ACC112 (cell line): ENCODE measurements at regions not wholly inside any gene's neighbourhood (a gene's known extent, or its start where the extent isn't known, plus 50 kb on each side); places are given as distances from the start of the nearest gene placed in this dataset.

Experiments used
- H2AFZ ChIP-seq: fragments of 200-600 bp; sonication (generic); one replicate; pipeline ENCODE4 v1.6.0; 2017; ENCODE audit warnings: antibody characterized with exemption, low read length; ENCODE audit not compliant: unreplicated experiment
- H3K27ac ChIP-seq: fragments of 200-600 bp; sonication (generic); 2 replicates; pipeline ENCODE4 v1.5.1; 2014; ENCODE audit warnings: low read depth, mild to moderate bottlenecking, antibody characterized with exemption, low read length, moderate library complexity
- H3K27me3 ChIP-seq: fragments of 200-600 bp; sonication (generic); 2 replicates; pipeline ENCODE4 v1.6.1; 2014; ENCODE audit warnings: mild to moderate bottlenecking, antibody characterized with exemption, low read length, moderate library complexity, mixed read lengths; ENCODE audit not compliant: insufficient read depth
- H3K36me3 ChIP-seq: fragments of 200-600 bp; sonication (generic); 2 replicates; pipeline ENCODE4 v1.6.1; 2016; ENCODE audit warnings: mild to moderate bottlenecking, antibody characterized with exemption, low read length, moderate library complexity, mixed read lengths; ENCODE audit not compliant: insufficient read depth
- H3K4me1 ChIP-seq: fragments of 200-600 bp; sonication (generic); one replicate; pipeline ENCODE4 v1.6.1; 2016; ENCODE audit warnings: low read length, mixed read lengths; ENCODE audit not compliant: insufficient read depth, unreplicated experiment, control insufficient read depth
- H3K4me3 ChIP-seq: fragments of 200-600 bp; sonication (generic); 2 replicates; pipeline ENCODE4 v1.5.1; 2014; ENCODE audit warnings: mild to moderate bottlenecking, low read depth, low read length
- H3K79me2 ChIP-seq: fragments of 200-600 bp; sonication (generic); one replicate; pipeline ENCODE4 v1.6.0; 2016; ENCODE audit warnings: low read length; ENCODE audit not compliant: control insufficient read depth, unreplicated experiment, insufficient read depth

- Histone ChIP-seq H3K27me3 (no peaks in the 10 kb centered on the region), H2AFZ (no peak overlapping the region), H3K4me3 (no peak overlapping the region), H3K79me2 (no peaks in the 10 kb centered on the region), H3K4me1 (peaks cover 7% of the 10 kb centered on the region), H3K36me3 (no peaks in the 10 kb centered on the region), H3K27ac (no peak overlapping the region)
Measured at GRCh38 chr9:88034964-88035363, 60.6 kb upstream of the CDK20 start.

GRCh38 chr9:88033359-88033702 is 59.0 kb upstream of the CDK20 start:
- Histone ChIP-seq H3K36me3 (no peaks in the 10 kb centered on the region), H3K4me3 (no peak overlapping the region), H3K27me3 (no peaks in the 10 kb centered on the region), H3K27ac (no peak overlapping the region), H3K79me2 (no peaks in the 10 kb centered on the region), H2AFZ (no peak overlapping the region), H3K4me1 (peaks cover 7% of the 10 kb centered on the region)

DNA sequence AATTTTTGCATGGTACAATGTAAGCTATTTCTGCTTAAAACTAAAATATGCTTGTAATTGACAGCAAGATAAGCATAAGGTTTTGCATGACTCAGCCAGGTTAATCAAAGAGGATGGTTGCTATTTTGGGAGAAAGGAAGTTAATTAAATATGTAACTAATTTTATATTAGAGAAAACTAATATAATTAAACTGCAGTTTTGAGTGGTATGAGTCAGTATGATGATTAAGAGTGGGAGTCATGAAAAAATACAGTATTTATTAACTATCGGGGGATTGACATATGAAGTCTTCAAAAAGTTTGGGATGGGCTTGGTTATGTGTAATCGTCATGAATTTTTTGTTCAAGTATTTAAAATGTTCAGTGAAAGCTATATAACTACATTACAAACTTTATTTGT is 54.0 kb upstream of the CDK20 start:
- H3K79me2 ChIP-seq = no peaks in the 10 kb centered on the region
- no peak overlapping the region for H3K27ac ChIP-seq
- H3K27me3 ChIP-seq = no peaks in the 10 kb centered on the region
- no peaks in the 10 kb centered on the region for H3K36me3 ChIP-seq
- no peak overlapping the region for H2AFZ ChIP-seq
- H3K4me1 ChIP-seq = peaks cover 7% of the 10 kb centered on the region
- H3K4me3 ChIP-seq = no peak overlapping the region

GRCh38 chr9:88026118-88026479 is 51.8 kb upstream of the CDK20 start:
- Histone ChIP-seq H3K4me1 (no peaks in the 10 kb centered on the region), H3K79me2 (no peaks in the 10 kb centered on the region), H3K27ac (no peak overlapping the region), H3K4me3 (no peak overlapping the region), H3K36me3 (no peaks in the 10 kb centered on the region), H3K27me3 (no peaks in the 10 kb centered on the region), H2AFZ (no peak overlapping the region)

GRCh38 chr9:88025411-88026117 is 51.2 kb upstream of the CDK20 start:
- no peaks in the 10 kb centered on the region for H3K27me3 ChIP-seq
- no peaks in the 10 kb centered on the region for H3K4me1 ChIP-seq
- H3K4me3 ChIP-seq = no peak overlapping the region
- no peak overlapping the region for H3K27ac ChIP-seq
- no peaks in the 10 kb centered on the region for H3K79me2 ChIP-seq
- no peak overlapping the region for H2AFZ ChIP-seq
- H3K36me3 ChIP-seq = no peaks in the 10 kb centered on the region

GRCh38 chr9:88024896-88025295 is 50.6 kb upstream of the CDK20 start:
- Histone ChIP-seq H3K27me3 (no peaks in the 10 kb centered on the region), H2AFZ (no peak overlapping the region)

More at GRCh38 chr9:88024896-88025295, 50.6 kb upstream of the CDK20 start:
- no peak overlapping the region for H3K27ac ChIP-seq
- H3K79me2 ChIP-seq = no peaks in the 10 kb centered on the region
- no peaks in the 10 kb centered on the region for H3K4me1 ChIP-seq
- no peaks in the 10 kb centered on the region for H3K36me3 ChIP-seq
- no peak overlapping the region for H3K4me3 ChIP-seq
